Mammary epithelial cell (primary cell): ENCODE measurements at regions not wholly inside any gene's neighbourhood (a gene's known extent, or its start where the extent isn't known, plus 50 kb on each side); places are given as distances from the start of the nearest gene placed in this dataset.

Source experiments
- CTCF ChIP-seq, 2 donors: IDR thresholded peaks in 1 of 2; conservative IDR thresholded peaks in 1 of 2; 2 replicates each; pipeline ENCODE4 v1.5.1; 2011 to 2012; ENCODE audit warnings: inconsistent platforms in 2 of 2, low read length in 2 of 2, mild to moderate bottlenecking in 2 of 2, control low read depth in 1 of 2, low read depth in 1 of 2; ENCODE audit not compliant: insufficient read depth in 1 of 2; ENCODE audit errors: extremely low read depth in 1 of 2
- EZH2 ChIP-seq: IDR thresholded peaks from 2 replicates; pipeline ENCODE4 v1.6.1; 2012; ENCODE audit warnings: low read length, inconsistent platforms, borderline replicate concordance

- TF ChIP-seq CTCF (conservative IDR thresholded peaks at IDR 0.05 in 1 of 2, IDR thresholded peaks at IDR 0.05 in 1 of 2; ENCODE audit: extremely low read depth in 1 of 2, insufficient read depth in 1 of 2, low read depth in 1 of 2, low read length in 2 of 2) (no peak), EZH2 (no peak)
Observed at GRCh38 chr4:164606478-164606877, 147.5 kb upstream of the SMIM31 start.
